GM19324 (cell line): ENCODE measurements at regions not wholly inside any gene's neighbourhood (a gene's known extent, or its start where the extent isn't known, plus 50 kb on each side); places are given as distances from the start of the nearest gene placed in this dataset.

Experiments
- ATAC-seq: cut with Tn5 transposase; IDR thresholded peaks from one replicate; pipeline ENCODE4 v1.9.1; 2021; ENCODE audit warnings: mild to moderate bottlenecking, moderate library complexity; ENCODE audit not compliant: unreplicated experiment, low FRiP score

- no peak for ATAC-seq
These were observed 97.7 kb downstream of the CD47 start for GRCh38 chr3:107992976-107993684.

DNA sequence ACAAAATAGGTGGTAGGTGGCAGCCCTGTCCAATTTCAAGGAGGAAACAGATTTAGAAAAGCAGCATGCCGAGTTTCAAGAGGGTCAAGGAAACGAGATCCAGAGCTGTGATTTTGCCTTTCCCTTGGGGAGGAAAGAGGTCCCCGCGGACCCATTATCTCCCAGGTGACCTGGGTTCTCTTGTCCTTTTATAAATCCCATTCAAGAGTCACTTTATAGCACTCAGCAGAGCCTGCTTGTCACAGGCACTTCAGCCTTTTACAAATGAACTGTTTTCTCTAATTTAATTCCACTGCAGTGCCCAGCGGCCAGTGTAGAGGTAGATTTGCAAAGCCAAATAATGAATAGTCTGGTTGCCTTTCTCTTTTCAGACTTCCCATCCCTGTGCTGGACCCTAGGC is 99.9 kb downstream of the CD47 start:
- no peak for ATAC-seq

- ATAC-seq, result no peak
These were observed 100.4 kb downstream of the CD47 start for GRCh38 chr3:107990433-107990832.

- no peak for ATAC-seq
These were observed 101.2 kb downstream of the CD47 start for GRCh38 chr3:107989661-107990060.

- ATAC-seq, result no peak
These were observed 102.2 kb downstream of the CD47 start for GRCh38 chr3:107988460-107989175.

DNA sequence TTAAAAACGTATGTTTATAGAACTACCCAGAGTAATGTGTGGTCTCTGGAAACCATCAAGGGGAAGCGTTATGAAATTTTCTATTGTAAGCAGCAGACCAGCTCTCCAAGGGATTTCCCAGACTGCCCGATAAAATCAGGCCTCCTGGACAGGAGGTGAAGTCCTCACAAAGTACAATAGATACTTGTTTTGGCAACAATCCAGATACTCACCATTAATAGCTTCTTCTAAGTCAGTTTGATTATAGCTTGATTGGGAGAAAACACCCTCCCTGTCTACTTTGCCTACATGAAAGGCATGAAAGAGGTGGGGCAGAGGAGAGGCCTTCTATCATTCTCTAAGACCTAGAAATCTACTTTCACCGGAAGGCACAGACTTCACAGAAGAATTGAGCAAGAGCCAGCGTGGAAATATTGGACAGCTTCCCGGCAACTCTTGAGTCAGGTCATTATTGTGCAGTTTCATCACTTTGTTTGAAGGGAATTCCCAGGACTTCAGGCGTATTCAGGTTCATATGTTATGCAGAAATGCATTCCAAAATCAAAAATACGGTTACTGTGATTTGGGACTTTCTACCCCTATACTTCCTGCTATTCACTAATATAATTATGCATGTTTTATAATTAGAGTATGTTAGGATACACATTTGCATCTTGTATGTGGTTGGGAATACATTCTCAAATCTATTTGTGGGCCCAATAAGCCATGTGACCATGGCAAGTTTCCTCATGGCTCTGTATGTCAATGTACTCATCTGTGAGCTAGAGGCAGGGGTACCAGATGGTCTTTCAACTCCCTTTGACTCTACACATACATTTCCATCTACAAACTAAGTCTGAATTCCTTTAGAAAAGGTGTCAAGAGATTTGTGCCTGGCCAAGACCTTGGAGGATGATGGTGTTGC is 103.5 kb downstream of the CD47 start:
- ATAC-seq, result no peak

DNA sequence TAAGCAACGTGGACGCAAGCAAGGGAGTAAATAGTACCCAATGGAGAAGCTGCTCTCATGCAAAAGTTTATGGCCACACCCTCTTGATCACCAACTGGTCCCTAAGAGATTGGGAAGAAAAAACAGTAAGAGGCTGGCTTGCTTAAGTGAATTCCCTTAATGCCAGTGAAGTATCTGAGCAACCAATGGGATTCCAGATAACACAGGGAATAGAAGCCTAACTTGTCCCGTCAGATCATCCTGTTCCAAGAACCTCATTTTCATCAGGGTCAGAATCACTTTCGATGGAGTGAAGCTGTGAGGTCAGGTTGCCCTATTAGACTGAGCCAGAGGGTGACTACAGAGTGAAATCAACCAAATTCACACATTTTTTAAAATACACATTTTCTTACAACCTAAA is 104.3 kb downstream of the CD47 start:
- no peak for ATAC-seq

DNA sequence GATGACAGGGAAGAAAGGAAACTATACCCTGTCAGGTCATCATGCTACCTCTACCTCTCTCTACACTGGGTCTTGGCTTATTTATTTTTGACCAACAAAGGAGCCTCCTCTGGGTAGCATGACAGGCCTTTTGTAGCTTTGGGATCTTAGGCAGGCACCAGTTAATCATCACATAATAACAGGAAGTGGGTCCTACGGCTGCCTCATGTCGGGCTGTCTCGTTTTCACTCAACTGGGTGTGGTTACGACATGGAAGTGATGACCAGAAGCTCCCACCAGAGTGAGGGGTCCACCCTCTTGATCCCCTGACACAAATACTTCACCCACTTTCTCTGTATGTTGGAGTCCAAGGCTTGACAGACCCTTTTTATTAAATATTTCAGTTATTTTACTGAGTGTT is 105.3 kb downstream of the CD47 start:
- ATAC-seq, result peak; percentile 77

- no peak for ATAC-seq
These were observed 107.6 kb downstream of the CD47 start for GRCh38 chr3:107983247-107983646.

DNA sequence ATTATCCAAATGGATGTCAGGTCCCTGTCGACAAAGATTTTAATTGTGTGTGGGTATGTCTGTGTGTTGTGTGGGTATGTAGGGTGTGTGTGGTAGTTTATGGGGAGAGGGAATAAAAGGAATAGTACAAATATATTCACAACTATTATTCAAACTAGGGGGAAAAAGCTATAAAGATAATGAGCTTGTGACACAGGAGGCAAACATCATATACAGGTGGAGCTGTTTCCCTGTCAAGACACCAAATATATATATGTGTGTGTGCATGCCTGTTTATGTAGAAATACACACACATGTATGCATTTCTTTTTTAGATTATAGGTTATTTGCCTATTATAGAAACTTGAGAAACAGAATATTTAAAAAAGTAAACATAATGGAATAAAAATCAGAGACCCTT is 108.7 kb downstream of the CD47 start:
- ATAC-seq, result no peak

- ATAC-seq, result no peak
These were observed 109.2 kb downstream of the CD47 start for GRCh38 chr3:107981471-107982111.

- no peak for ATAC-seq
These were observed 111.3 kb downstream of the CD47 start for GRCh38 chr3:107979538-107979937.

DNA sequence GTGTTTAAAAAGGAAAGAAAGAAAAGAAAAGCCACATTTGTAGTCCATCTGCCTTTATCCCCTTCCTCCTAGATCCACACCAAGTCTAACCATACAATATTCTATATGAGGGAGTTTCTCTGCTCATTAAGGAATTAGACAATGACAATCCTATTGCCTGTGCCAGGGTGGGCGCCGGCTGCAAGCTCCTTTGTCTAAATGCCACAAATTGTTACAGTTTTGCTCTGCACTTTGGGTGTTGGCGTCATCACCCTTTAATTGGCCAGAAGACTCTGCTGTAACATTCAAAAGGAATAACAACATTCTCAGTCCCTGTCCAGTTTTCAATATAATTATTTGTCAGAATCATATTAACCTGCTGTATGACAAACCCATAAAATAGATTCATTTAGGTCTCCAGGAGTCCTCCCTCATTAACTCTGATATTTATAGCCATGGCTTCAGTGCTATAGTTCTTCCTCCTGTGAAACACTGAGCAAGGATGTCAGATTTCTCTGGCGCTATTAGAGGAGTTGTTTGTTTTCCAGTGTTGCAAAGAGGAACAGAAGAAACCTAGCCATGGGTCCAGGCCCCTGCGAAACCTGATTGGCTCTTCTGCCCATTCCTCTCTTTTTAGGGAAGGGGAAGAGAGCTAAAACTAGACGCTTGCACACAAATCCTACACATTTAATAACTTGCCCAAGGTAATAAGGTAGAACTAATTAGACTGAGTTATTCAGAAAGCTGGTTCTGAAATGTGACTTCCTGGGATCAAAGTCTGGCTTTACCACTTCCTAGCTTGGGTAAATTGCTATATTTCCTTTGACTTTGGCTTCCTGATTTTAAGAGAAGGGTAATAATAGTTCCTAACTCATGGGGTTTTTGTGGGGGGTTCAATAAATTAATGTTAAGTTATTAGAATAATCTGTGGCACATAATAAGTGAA is 112.4 kb downstream of the CD47 start:
- ATAC-seq, result no peak

DNA sequence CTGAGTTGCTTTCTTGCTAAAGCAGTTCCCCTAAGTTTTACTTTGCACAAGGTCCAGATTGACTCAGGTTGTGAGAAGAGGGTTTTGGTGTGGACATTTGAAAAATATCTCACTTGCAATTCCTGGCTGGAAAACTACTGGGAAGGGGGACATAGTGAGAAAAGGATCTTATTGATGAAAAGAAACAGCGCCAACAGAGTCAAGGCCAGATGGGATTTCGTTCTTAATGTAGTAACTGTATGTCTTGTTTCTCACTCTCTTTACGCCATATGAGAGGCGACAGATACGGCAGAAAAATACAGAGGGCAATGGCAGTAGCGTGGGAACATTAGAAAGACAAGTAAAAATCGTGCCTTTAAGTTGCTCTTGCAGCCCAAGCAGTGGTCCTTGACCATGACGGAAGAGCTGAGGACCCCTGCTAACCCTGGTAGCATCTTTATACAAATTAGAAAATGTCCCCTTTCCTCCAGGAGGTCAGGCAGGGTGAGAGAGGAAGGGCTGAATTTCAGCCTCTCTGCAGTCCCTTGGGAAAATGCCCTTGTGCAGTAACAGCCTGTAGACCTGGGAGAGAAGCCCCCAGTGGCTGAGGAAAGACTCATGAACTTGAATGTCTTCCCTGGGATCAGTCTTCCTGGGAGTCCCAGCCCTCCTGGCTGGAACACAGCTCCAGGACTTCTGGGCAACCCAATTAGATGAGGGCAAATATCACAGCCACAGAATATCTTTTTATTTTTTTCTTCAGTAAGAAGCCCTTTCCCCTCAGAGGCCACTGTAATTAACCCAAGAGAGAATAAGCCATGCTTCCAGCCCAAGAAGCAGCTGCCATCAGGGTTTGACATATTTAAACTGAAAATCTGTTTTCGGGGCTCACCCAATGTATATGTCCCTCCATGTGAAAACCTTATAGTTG is 113.4 kb downstream of the CD47 start:
- ATAC-seq, result no peak

DNA sequence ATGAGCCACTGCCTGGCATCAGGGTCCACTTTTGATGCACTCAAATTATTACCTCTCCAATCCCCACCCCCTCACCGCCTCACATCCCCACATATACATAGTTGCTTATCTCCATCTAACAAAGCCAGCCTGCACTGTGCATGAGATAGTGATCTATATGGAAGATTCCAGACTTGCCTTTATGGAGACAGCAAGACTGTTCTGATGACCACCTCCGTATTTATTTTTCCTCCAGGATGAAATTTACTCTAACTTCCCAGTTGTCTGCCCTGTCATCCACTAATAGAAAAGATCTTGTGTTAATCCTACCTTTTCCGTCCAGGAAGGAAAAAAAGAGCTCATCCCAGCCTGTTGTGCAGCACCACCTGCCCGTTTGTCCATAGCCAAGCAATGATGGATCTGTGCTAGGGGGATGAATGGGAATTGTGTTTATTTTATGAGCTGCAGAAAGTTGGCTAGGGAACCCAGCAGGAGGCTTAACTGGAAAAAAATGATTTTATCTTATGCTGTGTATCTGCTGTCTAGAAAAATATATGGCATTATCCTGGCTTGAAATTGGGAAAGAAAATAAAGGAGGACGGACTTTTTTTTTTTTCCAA is 114.5 kb downstream of the CD47 start:
- ATAC-seq, result no peak

DNA sequence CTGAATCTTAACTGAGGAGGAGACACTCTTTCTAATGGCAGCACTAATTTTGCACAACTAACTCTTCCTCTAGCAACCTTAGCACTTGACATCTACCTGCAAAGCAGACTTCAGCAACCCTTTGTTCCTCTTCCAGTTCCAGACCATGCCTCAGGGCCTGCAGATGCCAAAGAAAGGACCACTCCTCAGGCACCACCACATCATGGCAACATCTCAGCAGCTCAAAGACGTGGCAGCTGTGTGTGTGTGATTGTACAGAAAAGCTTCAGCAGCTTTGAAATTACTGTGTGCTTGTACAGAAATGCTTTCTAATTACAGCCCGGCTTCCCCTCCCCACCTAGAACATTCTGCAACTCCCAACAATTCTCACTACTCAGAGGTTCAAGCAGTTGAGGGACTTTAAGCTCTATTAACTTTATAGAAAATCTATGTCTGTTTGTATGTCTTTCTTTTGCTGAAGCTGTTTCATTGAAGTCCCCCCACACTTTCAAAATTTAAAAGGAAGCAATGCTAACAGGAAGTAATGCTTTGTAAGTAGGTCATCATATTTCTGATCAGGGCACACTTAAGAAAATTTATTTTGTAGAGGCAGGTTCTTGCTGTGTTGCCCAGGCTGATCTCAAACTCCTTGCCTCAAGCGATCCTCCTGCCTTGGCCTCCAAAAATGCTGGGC is 115.2 kb downstream of the CD47 start:
- no peak for ATAC-seq

- ATAC-seq, result no peak
These were observed 116.9 kb downstream of the CD47 start for GRCh38 chr3:107973961-107974360.

GRCh38 chr3:107973152-107973551 is 117.7 kb downstream of the CD47 start:
- no peak for ATAC-seq
